Limb (tissue), 2 donors: ENCODE measurements at regions not wholly inside any gene's neighbourhood (a gene's known extent, or its start where the extent isn't known, plus 50 kb on each side); places are given as distances from the start of the nearest gene placed in this dataset.
"Not testable (repeated sequence)": the region's sequence is repeated elsewhere in the genome, so short reads cannot be mapped to it uniquely, and the experiment has no call there.

Experiments used
- DNase-seq, 2 donors: peaks; one replicate each; pipeline ENCODE4 v3.0.0-alpha.2; 2016; ENCODE audit errors: extremely low spot score in 2 of 2

GRCh38 chr3:103963599-103963998 lies 1403.1 kb upstream of the ALCAM start:
- no peak for DNase-seq

- DNase-seq: no peak
These were observed 1400.9 kb upstream of the ALCAM start for GRCh38 chr3:103965764-103966163.

- DNase-seq: no peak
These were observed 1400.0 kb upstream of the ALCAM start for GRCh38 chr3:103966749-103967148.

GRCh38 chr3:103968131-103968530 lies 1398.6 kb upstream of the ALCAM start:
- no peak for DNase-seq

GRCh38 chr3:103968751-103969150 lies 1398.0 kb upstream of the ALCAM start:
- no peak for DNase-seq

GRCh38 chr3:103976931-103977339 lies 1389.8 kb upstream of the ALCAM start:
- no peak for DNase-seq

GRCh38 chr3:103977417-103977816 lies 1389.3 kb upstream of the ALCAM start:
- DNase-seq: no peak

GRCh38 chr3:103991461-103992115 lies 1375.1 kb upstream of the ALCAM start:
- no peak for DNase-seq

- DNase-seq: no peak
These were observed 1374.2 kb upstream of the ALCAM start for GRCh38 chr3:103992469-103992868.

GRCh38 chr3:104004956-104005355 lies 1361.8 kb upstream of the ALCAM start:
- no peak for DNase-seq

GRCh38 chr3:104005815-104006214 lies 1360.9 kb upstream of the ALCAM start:
- DNase-seq: no peak

GRCh38 chr3:104018541-104018940 lies 1348.2 kb upstream of the ALCAM start:
- DNase-seq: no peak

- no peak for DNase-seq
These were observed 1335.1 kb upstream of the ALCAM start for GRCh38 chr3:104031598-104031997.

- DNase-seq: no peak
These were observed 1334.4 kb upstream of the ALCAM start for GRCh38 chr3:104032283-104032682.

GRCh38 chr3:104040896-104041295 lies 1325.8 kb upstream of the ALCAM start:
- no peak for DNase-seq

- not testable (repeated sequence) for DNase-seq
These were observed 1323.6 kb upstream of the ALCAM start for GRCh38 chr3:104043001-104043543.

GRCh38 chr3:104044002-104044401 lies 1322.7 kb upstream of the ALCAM start:
- DNase-seq: no peak

- no peak for DNase-seq
These were observed 1300.1 kb upstream of the ALCAM start for GRCh38 chr3:104066658-104067057.

GRCh38 chr3:104069114-104069513 lies 1297.6 kb upstream of the ALCAM start:
- no peak for DNase-seq

- DNase-seq: no peak
These were observed 1295.8 kb upstream of the ALCAM start for GRCh38 chr3:104070906-104071305.

GRCh38 chr3:104080088-104080626 lies 1286.6 kb upstream of the ALCAM start:
- no peak for DNase-seq

- no peak for DNase-seq
These were observed 1278.0 kb upstream of the ALCAM start for GRCh38 chr3:104088738-104089137.

GRCh38 chr3:104089987-104090386 lies 1276.7 kb upstream of the ALCAM start:
- not testable (repeated sequence) for DNase-seq
